ENCODE measurements at regions not wholly inside any gene's neighbourhood (a gene's known extent, or its start where the extent isn't known, plus 50 kb on each side); places are given as distances from the start of the nearest gene placed in this dataset.
"Not testable (repeated sequence)": the region's sequence is repeated elsewhere in the genome, so short reads cannot be mapped to it uniquely, and the experiment has no call there.

DNA sequence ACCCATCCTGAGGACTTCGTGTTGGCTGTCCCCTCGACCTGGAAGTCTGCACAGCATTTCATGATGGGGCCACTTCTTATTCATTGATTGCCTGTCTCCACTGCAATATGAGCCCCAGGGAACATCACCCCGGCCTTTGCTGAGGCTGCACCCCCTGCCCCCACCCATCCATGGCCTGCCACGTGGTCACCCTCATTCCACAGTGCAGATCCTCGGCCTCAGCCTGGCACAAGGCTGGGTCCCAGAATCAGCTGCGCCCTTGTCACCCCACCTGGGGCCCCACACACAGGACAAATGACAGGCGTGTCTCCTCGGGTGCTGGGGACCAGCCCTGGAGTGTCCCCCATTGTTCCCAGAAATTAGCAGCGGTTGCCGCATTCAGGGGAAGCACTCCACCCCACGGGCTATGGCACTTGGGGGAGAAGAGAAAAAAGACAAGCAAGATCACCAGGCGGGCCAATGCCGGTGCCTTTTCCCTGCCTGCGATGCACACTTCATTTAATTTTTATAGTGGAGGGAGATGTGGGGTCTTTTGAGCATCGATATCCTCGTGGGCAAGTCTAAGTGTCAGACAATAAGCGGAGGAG is 157.4 kb downstream of the INHBB start:
- DNase-seq = no peak

DNA sequence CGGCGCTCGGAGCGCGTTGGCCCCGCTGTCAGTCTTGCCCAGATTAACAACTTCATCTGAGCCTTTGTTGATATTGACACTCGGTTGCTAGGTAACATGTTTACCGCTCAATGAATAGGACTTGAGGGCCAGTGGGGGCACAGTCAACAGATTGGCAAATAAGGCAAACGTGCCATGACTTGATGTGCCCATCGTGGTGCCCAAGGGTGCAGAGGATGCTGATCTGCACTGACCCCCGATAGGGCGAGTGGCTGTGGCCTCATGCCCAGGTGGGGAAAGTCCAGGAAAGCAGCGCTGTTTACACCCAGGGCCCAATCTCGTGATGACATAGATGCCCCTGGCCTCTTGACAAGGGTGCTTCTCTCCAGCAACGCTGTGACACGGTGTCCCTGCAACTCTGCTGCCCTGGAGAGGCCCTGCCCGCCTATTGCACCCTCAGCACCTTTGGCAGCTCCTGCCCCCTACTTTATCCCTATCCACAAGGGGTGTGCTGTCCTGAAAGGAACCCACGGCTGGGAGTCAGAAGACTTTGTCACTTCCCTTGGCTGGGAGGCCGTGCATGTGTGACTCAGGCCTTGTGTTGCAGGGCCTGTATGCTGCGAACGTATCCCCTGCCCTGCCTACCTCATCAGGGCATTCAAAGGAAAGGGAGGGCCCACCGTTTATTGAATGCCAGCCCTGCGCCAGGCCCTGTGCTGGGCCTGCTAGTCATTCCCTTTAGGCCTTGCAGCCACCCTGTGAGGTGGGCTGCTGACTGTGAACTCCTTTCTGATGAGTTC is 158.0 kb downstream of the INHBB start:
- no peak for DNase-seq

DNA sequence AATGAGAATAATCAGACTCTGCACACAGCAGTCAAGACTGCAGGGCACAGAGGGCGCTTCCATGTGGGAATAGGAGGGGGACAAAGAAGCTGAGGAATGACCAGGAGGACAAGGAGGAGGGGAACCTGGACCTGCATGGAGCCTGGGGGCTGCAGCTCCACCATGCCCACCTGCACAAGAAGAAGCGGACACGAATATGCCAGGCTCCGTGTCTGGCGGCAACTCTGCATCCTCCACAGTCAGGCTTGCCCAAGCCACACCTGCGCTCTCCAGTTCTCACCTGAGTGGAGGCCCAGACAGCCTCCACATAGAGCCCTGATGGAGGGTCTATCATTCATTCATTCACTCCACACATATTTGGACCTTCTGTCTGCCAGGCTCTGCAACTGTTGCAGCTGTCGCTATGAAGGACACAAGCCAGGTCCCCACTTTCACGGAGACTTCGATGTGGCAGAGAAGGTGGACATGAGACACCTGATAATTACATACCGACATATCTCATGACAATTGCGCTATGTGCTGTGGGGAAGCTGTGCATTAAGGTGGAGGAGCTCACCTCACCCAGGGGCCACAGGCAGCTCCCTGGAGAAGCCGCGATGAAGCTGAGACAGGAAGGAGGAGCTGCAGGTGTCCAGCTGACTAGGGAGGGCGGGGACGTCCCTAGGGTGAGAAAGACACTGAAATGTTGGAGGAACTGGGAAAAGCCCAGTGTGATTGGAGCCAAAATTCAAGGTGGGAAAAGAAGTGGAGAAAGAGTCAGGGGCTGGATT is 159.2 kb downstream of the INHBB start:
- no peak for DNase-seq

DNA sequence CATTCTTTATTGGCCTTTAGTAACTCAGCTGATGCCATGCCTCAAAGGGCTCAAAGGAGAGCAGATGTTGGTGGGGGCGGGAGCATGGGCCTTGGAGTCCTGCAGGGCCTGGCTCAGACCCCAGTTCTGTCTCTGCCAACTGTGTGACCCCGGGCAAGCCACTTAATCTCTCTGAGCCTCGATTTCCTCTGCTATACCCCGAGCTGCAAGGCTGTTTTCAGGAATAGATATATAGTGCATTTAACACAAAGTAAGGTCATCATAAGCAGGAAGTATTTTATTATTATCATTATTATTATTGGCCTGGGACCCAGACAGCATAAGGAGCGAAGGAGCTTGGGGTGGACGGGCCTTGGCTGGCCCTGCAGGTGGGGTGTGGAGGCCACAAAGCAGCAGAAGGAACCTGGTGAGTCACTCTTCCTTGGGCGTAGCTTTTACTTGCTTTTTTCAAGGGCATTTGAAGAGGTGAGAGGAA is 162.7 kb downstream of the INHBB start:
- DNase-seq = no peak

DNA sequence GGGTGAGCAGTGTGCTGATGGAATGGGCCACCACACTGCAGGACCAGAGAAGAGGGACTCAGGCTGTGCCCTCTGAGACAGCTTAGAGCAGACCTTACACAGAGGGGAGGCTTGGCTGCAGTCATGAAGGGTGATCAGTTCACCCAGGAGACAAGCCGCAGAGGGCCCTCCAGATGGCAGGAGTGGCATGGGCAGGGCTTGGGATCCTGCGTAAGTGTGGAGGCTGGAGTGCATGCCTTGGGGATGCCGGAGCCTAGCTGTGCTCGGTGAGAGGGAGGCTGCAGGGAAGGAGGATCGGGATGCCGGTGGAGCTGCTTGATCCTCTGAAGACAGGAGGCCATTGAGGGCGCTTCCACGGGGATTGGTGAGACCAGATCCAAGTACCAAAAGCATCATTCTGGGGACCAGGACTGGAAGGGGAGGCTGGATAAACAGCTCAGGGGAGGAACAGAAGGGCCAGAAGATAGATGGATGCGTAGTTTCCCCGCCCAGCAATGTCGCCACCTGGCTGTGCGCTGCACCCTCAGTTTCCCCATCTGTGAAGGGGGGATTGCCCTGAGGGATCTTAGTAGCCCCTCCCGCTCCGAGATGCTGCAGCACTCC is 163.4 kb downstream of the INHBB start:
- no peak for DNase-seq

DNA sequence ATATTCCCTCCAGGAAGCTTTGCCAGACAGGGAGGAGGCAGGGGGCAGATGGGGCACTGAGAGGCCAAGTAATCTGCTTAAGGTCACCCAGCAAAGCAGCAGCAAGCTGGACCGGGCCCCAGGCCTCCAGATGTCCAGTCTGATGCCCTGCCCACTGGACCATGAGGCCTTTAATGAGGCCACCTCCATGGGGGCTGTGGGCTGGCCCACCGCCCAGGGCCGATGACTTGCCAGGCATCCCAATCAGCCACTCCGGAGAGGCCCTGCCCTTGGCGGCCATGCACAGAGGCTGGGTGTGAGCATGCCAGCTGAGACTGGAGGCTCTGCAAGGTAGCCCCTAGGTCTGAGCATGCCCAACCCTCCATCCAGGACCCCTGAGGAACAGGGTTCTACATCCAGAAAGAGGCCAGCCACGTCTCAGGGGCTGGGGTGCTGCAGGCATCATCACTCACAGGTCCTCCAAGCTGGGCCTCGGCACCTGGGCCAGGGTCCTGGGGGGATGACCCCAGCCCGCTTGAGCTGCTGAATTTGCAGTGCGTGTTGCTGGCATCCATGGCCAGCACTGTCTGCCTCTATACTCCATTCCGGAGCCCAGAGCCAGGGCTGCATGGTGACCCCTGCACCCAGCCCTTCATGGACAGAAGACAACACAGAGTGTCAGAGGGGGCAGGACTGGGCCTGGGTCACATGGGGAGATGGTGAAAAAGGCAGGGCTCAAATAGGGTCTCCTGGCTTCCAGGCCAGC is 164.2 kb downstream of the INHBB start:
- no peak for DNase-seq

DNA sequence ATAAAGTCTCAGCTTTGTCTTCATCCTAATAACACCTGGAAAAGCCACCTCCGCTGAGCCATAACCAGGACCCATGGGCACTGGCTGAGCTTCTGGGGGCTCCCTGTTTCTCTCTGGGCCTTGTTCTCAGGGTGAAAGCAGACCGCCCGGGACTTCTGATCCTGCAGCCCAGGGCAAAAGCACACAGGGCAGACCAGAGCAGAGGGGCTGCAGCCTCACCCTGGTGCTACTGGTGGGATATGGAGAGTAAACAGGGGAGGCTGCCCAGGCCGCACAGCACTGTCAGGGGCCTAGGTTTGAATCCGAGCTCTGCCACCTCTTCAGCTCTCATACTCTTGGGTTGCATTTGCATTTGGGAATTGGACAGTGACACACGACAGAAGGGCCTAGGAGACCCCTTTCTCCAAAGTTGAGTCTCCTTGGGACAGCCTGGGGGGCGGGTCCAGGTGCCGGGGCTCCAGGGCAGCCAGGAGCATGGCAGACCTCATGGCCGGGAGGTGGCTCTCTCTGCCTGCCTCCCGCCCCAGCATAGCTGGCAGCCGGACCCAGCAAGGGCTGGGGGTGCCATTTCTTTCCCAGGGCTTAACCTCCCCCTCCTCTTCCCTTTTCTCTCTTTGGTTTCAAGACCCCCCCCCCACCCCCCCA is 164.9 kb downstream of the INHBB start:
- DNase-seq = no peak

DNA sequence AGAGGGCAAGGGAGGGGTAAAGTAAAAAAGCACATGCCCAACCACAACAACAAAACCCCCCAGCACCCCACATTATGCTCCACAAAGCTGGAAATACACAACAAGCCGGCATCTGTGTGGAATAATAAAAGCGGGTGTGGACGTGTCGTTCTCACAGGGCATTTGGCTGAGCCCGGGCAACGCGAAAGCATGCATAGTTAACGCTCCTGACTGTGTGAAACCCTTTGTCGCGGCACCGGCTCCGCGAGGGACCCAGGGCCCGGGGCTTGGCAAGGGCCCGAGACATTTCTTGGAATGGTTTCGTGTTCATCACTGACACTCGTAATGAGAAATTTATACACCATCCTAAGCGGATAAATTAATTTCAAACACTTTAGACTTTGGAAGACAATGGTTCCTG is 165.6 kb downstream of the INHBB start:
- DNase-seq = no peak

DNA sequence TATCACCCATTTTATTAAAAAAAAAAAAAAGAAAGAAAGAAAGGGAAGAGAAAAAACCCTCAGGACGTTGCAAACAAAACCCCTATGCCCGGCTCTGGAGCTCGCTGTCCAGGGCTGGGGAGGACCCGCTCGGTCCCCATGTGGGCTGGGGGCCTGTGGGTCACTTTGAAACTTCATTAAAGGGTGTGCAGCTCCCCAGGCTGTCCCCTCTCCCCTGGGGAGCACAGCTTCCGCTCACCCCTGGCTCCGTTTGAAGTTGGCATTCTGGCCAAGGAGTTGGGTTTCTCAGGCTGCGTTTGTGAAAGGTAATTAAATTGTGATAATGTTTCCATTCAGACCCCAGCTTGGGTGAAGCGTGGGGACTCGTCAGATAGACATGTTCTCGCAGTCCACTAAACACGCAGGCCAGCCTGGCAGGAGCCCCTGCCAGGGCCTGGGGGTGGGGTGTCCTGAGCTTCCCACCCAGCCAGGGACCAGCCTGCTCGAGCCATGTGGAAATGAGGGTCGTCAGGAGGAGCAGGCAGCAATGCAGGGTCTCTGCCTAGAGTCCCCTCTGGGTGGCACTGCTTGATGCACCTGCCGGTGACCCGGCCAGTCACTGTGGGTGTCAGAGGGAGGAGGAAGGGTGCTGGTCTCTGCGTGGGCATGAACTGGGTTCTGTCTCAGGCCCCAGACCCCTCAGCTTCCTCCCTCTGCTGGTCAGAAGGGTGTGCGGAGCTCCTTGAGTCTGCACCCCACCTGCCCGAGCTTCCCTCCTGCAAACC is 166.2 kb downstream of the INHBB start:
- no peak for DNase-seq

DNA sequence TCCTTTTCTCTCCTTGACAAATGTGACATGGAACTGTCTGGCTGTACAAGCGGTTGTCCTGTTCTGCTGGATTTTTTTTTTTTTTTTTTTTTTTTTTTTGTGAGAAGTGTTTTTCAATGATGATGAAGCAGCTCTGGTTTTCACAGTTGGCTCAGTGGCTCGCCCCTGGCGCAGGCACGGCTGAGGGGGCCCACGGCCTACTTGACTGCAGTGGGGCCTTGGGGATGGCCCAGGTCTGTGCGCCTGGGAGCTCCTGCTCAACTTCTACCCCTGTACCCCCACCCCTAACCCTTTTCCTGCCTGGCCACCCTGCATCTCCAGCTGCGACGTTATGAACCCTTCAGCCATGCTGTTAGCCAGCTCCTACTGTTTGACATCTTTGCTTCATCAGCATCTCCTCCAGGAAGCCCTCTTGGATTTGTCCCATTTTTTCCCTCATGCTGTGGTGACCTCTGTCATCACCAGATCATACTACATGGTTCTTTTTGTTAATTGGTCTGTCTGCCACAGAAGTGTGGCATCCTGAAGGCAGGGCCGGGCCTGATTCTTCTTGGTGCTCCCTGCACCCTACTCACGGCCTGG is 167.9 kb downstream of the INHBB start:
- no peak for DNase-seq

DNA sequence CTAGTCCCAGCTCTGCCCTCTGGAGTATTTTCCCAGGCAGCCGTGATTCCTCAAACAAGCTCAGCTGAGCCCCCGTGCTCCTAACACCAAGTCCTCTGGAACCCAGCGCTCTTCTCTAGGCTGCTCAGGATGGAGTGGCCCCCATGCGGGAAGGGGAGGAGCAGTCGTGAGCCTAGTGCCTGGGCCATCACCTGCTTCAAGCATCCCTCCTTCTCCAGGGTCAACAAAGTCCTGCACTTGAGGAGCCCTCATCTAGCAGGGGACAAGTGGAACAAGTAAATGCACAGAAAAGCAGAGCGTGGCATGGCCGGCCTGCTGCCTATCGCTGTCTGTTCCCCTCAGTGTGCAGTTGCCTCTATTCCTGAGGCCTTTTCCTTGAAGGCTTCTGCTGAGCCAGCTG is 168.6 kb downstream of the INHBB start:
- peak; percentile 45 for DNase-seq

DNA sequence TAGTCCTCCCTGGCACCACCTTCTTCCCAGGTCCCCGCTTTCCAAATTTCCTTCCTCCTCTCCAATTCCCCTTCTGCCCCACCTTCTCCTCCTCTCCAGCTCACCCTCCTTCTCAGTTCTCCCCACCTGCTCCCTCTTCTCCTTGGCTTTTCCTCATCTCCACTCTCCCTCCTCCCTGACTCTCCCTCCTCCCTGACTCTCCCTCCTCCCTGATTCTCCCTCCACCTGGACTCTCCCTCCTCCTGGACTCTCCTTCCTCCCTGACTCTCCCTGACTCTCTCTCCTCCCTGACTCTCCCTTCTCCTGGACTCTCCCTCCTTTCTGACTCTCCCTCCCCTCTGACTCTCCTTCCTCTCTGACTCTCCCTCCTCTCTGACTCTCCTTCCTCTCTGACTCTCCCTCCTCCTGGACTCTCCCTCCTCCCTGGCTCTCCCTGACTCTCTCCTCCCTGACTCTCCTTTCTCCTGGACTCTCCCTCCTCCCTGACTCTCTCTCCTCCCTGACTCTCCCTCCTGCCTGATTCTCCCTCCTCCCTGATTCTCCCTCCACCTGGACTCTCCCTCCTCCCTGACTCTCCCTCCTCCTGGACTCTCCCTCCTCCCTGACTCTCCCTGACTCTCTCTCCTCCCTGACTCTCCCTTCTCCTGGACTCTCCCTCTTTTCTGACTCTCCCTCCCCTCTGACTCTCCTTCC is 169.3 kb downstream of the INHBB start:
- DNase-seq = not testable (repeated sequence)

DNA sequence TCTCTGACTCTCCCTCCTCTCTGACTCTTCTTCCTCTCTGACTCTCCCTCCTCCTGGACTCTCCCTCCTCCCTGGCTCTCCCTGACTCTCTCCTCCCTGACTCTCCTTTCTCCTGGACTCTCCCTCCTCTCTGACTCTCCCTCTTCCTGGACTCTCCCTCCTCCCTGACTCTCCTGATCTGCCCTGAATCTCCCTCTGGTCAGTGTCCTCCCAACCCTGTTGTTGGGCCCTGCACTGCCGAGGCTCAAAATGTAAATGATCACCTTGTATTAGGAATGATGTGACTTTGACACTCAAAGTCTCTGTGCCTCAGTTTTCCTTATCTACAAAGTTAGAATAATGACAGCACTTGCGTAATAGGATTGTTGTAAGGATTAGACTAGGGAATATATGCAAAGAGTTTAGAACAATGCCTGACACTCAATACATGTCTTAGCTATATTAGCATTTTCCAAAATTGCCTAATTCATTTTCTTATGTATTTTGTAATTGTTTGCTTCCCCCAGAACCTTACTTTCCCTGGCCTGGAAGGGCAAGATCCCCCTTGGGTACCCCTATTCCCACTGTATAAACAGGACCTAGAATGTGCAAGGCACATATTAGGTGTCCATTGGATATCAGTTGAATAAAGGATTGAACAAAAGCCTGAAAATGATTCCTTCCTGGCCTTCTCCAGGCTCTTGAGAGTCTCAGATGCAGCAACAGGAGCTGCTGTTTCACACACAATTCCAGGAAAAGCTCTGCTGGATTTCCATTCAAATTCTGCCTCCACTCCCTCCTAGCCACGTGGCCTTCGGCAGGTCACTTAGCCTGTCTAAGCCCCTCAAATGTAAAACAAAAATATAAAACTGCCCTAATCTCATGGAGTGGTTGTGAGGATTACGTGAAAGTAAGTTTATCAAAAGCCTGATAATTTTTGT is 170.1 kb downstream of the INHBB start:
- no peak for DNase-seq

DNA sequence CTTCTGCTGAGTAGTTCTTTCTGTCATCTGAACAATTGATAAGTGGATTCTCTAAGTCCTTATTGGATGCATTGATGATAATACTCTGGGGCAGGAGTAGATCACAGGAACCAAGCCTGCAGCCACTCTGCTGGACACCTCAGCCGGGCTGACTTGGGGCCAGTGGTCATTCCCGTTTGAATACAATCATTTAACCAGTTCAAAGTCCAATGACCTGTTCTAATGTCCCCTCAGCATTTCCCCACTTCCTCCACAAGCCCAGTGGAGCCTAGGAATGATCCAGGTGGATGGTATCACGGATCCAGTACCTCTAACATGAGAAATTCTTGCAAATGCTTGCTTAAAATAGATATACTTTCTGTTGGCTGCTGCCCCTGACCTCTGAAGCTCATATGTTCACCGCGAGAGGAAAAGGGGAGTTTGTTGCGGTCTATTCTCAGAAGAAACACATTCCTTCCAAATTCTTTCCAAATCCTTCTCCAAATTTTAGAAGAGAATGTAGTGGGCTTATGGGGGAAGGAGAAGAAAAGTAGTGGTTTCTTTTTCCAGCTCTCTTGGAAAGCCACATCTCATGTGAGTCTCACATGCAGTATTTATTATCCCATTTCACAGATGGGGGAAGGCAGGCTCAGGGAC is 170.9 kb downstream of the INHBB start:
- DNase-seq = no peak

DNA sequence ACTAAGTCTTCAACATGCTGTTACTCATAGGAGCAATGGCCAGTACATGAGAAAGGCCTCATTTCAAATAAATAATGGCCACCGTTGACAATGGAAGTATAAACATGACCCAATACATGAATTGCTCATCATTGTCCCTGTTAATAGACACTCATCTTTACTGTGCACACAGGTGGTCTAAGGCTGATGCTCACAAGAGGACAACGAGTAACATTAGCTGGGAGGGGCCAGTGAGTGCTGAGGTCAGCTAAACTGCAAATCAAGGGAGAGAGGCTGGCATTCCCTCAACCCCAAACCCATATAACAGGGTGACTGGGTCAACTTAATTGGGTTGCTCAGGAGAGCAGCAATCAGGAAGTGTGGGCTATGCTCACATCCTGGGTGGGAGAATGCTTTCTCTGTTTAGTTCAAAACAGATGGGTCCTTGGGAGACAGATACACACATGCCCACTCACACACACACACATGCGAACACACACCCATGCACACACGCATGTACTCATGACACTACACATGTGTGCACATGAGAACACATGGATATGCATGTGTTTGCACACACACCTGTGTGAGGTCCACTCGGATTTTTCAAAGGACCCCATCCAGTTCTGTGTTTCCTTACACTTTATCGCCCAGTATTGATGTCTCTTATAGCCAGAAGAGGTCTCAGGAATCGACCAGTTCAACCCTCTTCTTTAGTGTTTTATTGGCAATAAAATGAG is 172.0 kb downstream of the INHBB start:
- no peak for DNase-seq

DNA sequence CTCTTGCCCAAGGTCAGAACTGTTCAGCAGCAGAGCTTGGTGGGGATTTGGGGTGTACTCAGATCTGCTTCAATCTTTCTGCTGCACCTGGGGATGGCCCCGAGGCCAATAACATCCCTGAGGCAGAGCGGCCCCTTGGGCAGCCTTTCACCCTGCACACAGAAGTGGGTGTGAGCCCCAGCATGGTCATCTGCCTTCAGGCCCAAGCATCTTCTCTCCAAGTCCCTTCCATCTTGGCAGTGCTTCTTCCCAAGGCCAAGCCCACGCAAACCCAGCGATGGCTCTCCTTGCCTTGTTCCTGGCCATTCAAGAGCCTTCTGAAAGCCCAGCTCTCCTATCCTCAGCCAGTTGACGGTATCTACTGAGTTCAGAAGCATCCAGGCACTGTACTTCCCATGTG is 172.9 kb downstream of the INHBB start:
- no peak for DNase-seq

DNA sequence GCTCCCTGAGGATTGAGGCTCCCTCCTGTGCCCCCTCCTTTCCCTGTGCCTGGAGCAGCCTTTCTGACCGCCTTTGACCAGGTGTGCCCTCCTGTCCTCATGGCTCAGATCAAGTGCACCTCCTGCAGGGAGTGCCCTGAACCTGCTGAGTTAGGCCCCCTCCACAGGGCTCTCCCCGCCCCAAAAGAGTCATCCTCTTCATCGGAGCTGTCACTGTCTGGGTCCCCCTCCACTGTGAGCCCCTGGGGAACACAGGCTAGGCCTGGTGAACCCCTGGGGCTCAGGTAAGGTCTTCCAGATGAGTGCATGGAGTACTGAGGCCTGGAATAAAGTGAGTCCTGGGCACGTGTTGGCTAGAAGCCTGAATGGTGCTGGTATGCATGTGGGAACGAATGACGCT is 173.5 kb downstream of the INHBB start:
- no peak for DNase-seq

DNA sequence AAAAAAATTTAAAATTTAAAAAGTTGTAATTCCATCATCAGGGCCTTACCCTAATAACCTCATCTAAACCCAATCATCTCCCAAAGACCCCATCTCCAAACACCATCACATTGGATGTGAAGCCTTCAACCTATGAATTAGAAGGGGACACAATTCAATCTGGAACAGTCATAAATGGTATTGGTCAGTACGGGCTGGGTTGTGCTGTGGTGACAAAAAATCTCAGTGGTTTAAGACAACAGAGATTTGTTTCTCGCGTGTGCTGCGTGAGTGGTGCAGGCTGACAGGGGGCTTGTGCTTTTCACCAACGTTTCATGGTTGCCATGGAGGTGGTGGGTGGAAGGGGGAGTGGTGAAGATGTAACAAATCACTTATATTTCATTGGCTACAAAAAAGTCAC is 174.5 kb downstream of the INHBB start:
- no peak for DNase-seq
